IPS-20b (cell line): ENCODE measurements at regions not wholly inside any gene's neighbourhood (a gene's known extent, or its start where the extent isn't known, plus 50 kb on each side); places are given as distances from the start of the nearest gene placed in this dataset.

Source experiments
- H3K27ac ChIP-seq: one replicate; pipeline ENCODE4 v1.5.1; 2013; ENCODE audit warnings: low read length
- H3K27me3 ChIP-seq: 2 replicates; pipeline ENCODE4 v1.6.1; 2013; ENCODE audit warnings: mild to moderate bottlenecking, low read length, inconsistent platforms; ENCODE audit not compliant: insufficient read depth
- H3K36me3 ChIP-seq: 2 replicates; pipeline ENCODE4 v1.6.1; 2013; ENCODE audit warnings: low read depth, mild to moderate bottlenecking, inconsistent platforms, low read length, moderate library complexity; ENCODE audit not compliant: insufficient read depth
- H3K4me1 ChIP-seq: 2 replicates; pipeline ENCODE4 v1.6.1; 2013; ENCODE audit warnings: mild to moderate bottlenecking, control low read depth, inconsistent platforms, low read length, moderate library complexity; ENCODE audit not compliant: insufficient read depth
- H3K4me3 ChIP-seq: 2 replicates; pipeline ENCODE4 v1.5.1; 2013; ENCODE audit warnings: mild to moderate bottlenecking, low read length, inconsistent platforms
- H3K9ac ChIP-seq: 2 replicates; pipeline ENCODE4 v1.6.1; 2013; ENCODE audit warnings: low read depth, mild to moderate bottlenecking, inconsistent platforms, low read length, moderate library complexity
- H3K9me3 ChIP-seq: 2 replicates; pipeline ENCODE4 v1.6.1; 2013; ENCODE audit warnings: mild to moderate bottlenecking, low read depth, low read length, inconsistent platforms; ENCODE audit not compliant: insufficient read depth

- H3K27me3 ChIP-seq: no peaks in the 10 kb centered on the region
- no peaks in the 10 kb centered on the region for H3K9me3 ChIP-seq
- H3K9ac ChIP-seq: no peak overlapping the region
- H3K4me1 ChIP-seq: no peaks in the 10 kb centered on the region
- no peak overlapping the region for H3K4me3 ChIP-seq
- no peaks in the 10 kb centered on the region for H3K36me3 ChIP-seq
- H3K27ac ChIP-seq: no peak overlapping the region
Measured at GRCh38 chr1:106254748-106255147, 801.7 kb upstream of the PRMT6 start.

GRCh38 chr1:106266786-106267185 is 789.7 kb upstream of the PRMT6 start:
- H3K27me3 ChIP-seq: no peaks in the 10 kb centered on the region
- H3K9ac ChIP-seq: no peak overlapping the region
- H3K27ac ChIP-seq: no peak overlapping the region
- H3K4me3 ChIP-seq: no peak overlapping the region
- H3K36me3 ChIP-seq: no peaks in the 10 kb centered on the region
- H3K4me1 ChIP-seq: no peaks in the 10 kb centered on the region
- H3K9me3 ChIP-seq: peaks cover 9% of the 10 kb centered on the region; the same call in 1 of the 2 replicates

GRCh38 chr1:106268070-106268469 is 788.4 kb upstream of the PRMT6 start:
- H3K27ac ChIP-seq: no peak overlapping the region
- no peak overlapping the region for H3K9ac ChIP-seq
- 0 out of 2 replicates have a peak, but pooled peaks cover 3% of the 10 kb centered on the region for H3K4me1 ChIP-seq
- no peaks in the 10 kb centered on the region for H3K36me3 ChIP-seq
- H3K4me3 ChIP-seq: no peak overlapping the region
- H3K9me3 ChIP-seq: peaks cover 9% of the 10 kb centered on the region; the same call in 1 of the 2 replicates
- no peaks in the 10 kb centered on the region for H3K27me3 ChIP-seq

- Histone ChIP-seq H3K9me3 (no peaks in the 10 kb centered on the region; the same call in 1 of the 2 replicates), H3K27ac (no peak overlapping the region), H3K36me3 (no peaks in the 10 kb centered on the region), H3K27me3 (no peaks in the 10 kb centered on the region), H3K9ac (no peak overlapping the region), H3K4me1 (0 out of 2 replicates have a peak, but pooled peaks cover 3% of the 10 kb centered on the region), H3K4me3 (no peak overlapping the region)
Measured at GRCh38 chr1:106276871-106277270, 779.6 kb upstream of the PRMT6 start.

- Histone ChIP-seq H3K9me3 (no peaks in the 10 kb centered on the region; the same call in 1 of the 2 replicates), H3K9ac (no peak overlapping the region), H3K36me3 (no peaks in the 10 kb centered on the region), H3K4me3 (no peak overlapping the region), H3K4me1 (no peaks in the 10 kb centered on the region), H3K27ac (no peak overlapping the region), H3K27me3 (no peaks in the 10 kb centered on the region)
Measured at GRCh38 chr1:106277786-106278185, 778.7 kb upstream of the PRMT6 start.

- H3K27me3 ChIP-seq: no peaks in the 10 kb centered on the region
- no peaks in the 10 kb centered on the region for H3K36me3 ChIP-seq
- H3K4me3 ChIP-seq: no peak overlapping the region
- no peak overlapping the region for H3K27ac ChIP-seq
- H3K4me1 ChIP-seq: no peaks in the 10 kb centered on the region
- H3K9me3 ChIP-seq: peaks cover 4% of the 10 kb centered on the region; the same call in 1 of the 2 replicates
- no peak overlapping the region for H3K9ac ChIP-seq
Measured at GRCh38 chr1:106278716-106279115, 777.8 kb upstream of the PRMT6 start.

- H3K27me3 ChIP-seq: no peaks in the 10 kb centered on the region
Measured at GRCh38 chr1:106289265-106289928, 767.1 kb upstream of the PRMT6 start.

GRCh38 chr1:106290805-106291501 is 765.5 kb upstream of the PRMT6 start:
- H3K27ac ChIP-seq: no peak overlapping the region
- H3K27me3 ChIP-seq: no peaks in the 10 kb centered on the region
- H3K9ac ChIP-seq: no peak overlapping the region
- peaks cover 5% of the 10 kb centered on the region; the same call in 1 of the 2 replicates for H3K4me1 ChIP-seq
- H3K4me3 ChIP-seq: no peak overlapping the region
- no peaks in the 10 kb centered on the region for H3K9me3 ChIP-seq
- H3K36me3 ChIP-seq: no peaks in the 10 kb centered on the region

More at GRCh38 chr1:106289265-106289928, 767.1 kb upstream of the PRMT6 start:
- no peak overlapping the region for H3K9ac ChIP-seq
- H3K36me3 ChIP-seq: no peaks in the 10 kb centered on the region
- H3K4me1 ChIP-seq: peaks cover 5% of the 10 kb centered on the region; the same call in 1 of the 2 replicates
- no peaks in the 10 kb centered on the region for H3K9me3 ChIP-seq
- no peak overlapping the region for H3K4me3 ChIP-seq
- H3K27ac ChIP-seq: no peak overlapping the region

GRCh38 chr1:106292130-106292529 is 764.3 kb upstream of the PRMT6 start:
- Histone ChIP-seq H3K4me3 (no peak overlapping the region), H3K36me3 (no peaks in the 10 kb centered on the region), H3K9me3 (no peaks in the 10 kb centered on the region), H3K27me3 (no peaks in the 10 kb centered on the region), H3K4me1 (no peaks in the 10 kb centered on the region; the same call in 1 of the 2 replicates), H3K27ac (no peak overlapping the region), H3K9ac (no peak overlapping the region)

GRCh38 chr1:106296431-106296830 is 760.0 kb upstream of the PRMT6 start:
- Histone ChIP-seq H3K9ac (no peak overlapping the region), H3K4me1 (no peaks in the 10 kb centered on the region), H3K27ac (no peak overlapping the region), H3K9me3 (no peaks in the 10 kb centered on the region), H3K36me3 (no peaks in the 10 kb centered on the region), H3K4me3 (no peak overlapping the region), H3K27me3 (no peaks in the 10 kb centered on the region)

GRCh38 chr1:106304106-106304505 is 752.4 kb upstream of the PRMT6 start:
- H3K4me3 ChIP-seq: no peak overlapping the region
- H3K9ac ChIP-seq: no peak overlapping the region
- H3K4me1 ChIP-seq: no peaks in the 10 kb centered on the region
- no peaks in the 10 kb centered on the region for H3K36me3 ChIP-seq
- H3K9me3 ChIP-seq: peaks cover 19% of the 10 kb centered on the region; the same call in 1 of the 2 replicates
- no peak overlapping the region for H3K27ac ChIP-seq
- no peaks in the 10 kb centered on the region for H3K27me3 ChIP-seq

GRCh38 chr1:106319612-106320011 is 736.9 kb upstream of the PRMT6 start:
- no peaks in the 10 kb centered on the region for H3K36me3 ChIP-seq
- H3K4me1 ChIP-seq: no peaks in the 10 kb centered on the region
- H3K9ac ChIP-seq: no peak overlapping the region
- H3K4me3 ChIP-seq: no peak overlapping the region
- no peaks in the 10 kb centered on the region for H3K9me3 ChIP-seq
- H3K27ac ChIP-seq: no peak overlapping the region
- no peaks in the 10 kb centered on the region for H3K27me3 ChIP-seq
